ENCODE measurements at regions not wholly inside any gene's neighbourhood (a gene's known extent, or its start where the extent isn't known, plus 50 kb on each side); places are given as distances from the start of the nearest gene placed in this dataset.
"Not testable (repeated sequence)": the region's sequence is repeated elsewhere in the genome, so short reads cannot be mapped to it uniquely, and the experiment has no call there.

DNA sequence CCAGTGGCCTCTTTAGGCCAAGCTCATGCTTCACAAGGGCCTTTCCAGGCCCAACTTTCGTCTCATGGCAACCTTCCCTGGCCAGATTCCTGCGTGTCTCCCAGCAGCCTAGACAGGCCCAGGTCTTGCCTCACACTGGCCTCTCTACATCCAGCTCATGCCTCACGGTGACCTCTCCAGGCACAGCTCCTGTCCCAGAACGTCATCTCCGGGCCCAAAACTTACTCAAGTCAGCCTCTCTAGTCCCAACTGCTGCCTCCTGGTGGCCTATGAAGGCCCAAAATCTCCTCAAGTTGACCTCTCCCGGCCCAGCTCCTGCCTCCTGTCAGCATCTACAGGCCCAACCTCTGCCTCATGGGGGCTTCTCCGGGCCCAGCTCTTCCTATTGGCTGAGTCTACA, 54.3 kb upstream of the METTL14 start:
- TF ChIP-seq, protein P1, sequence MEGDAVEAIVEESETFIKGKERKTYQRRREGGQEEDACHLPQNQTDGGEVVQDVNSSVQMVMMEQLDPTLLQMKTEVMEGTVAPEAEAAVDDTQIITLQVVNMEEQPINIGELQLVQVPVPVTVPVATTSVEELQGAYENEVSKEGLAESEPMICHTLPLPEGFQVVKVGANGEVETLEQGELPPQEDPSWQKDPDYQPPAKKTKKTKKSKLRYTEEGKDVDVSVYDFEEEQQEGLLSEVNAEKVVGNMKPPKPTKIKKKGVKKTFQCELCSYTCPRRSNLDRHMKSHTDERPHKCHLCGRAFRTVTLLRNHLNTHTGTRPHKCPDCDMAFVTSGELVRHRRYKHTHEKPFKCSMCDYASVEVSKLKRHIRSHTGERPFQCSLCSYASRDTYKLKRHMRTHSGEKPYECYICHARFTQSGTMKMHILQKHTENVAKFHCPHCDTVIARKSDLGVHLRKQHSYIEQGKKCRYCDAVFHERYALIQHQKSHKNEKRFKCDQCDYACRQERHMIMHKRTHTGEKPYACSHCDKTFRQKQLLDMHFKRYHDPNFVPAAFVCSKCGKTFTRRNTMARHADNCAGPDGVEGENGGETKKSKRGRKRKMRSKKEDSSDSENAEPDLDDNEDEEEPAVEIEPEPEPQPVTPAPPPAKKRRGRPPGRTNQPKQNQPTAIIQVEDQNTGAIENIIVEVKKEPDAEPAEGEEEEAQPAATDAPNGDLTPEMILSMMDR (IDR thresholded peaks at IDR 0.05; ENCODE audit: low read length), result not testable (repeated sequence)
- not testable (repeated sequence) for TF ChIP-seq EZH2 (optimal IDR thresholded peaks at IDR 0.05; ENCODE audit: low read depth, low read length); EZH2phosphoT487 (IDR thresholded peaks at IDR 0.05; ENCODE audit: low read length)
